Activated B cell treated with CpG ODN at 0.5 μM for 24 hours (primary cell): ENCODE measurements at regions not wholly inside any gene's neighbourhood (a gene's known extent, or its start where the extent isn't known, plus 50 kb on each side); places are given as distances from the start of the nearest gene placed in this dataset.
"Not testable (repeated sequence)": the region's sequence is repeated elsewhere in the genome, so short reads cannot be mapped to it uniquely, and the experiment has no call there.

Experiments
- ATAC-seq: fragments of 200-7000 bp; cut with Tn5 transposase; one replicate; pipeline ENCODE4 v1.10.0; 2021; ENCODE audit warnings: low read depth, mild to moderate bottlenecking, moderate library complexity
- CTCF ChIA-PET: fragments of 350-600 bp; sonication (Branson Sonifier 250); formaldehyde crosslinking; loops from one replicate; lab custom pipeline; 2021; ENCODE audit warnings: antibody characterized with exemption; lab: Charles Lee
- POLR2A ChIA-PET: fragments of 350-600 bp; sonication (Branson Sonifier 250); formaldehyde crosslinking; loops from one replicate; lab custom pipeline; 2021; ENCODE audit warnings: antibody characterized with exemption; lab: Charles Lee
- DNase-seq: peaks from one replicate; pipeline ENCODE4 v3.0.0; 2022
- H3K27ac Mint-ChIP-seq: one replicate; pipeline ENCODE4 v1.8.0; 2020; ENCODE audit warnings: mixed read lengths
- H3K27me3 Mint-ChIP-seq: one replicate; pipeline ENCODE4 v1.8.0; 2021; ENCODE audit warnings: mixed read lengths
- H3K36me3 Mint-ChIP-seq: one replicate; pipeline ENCODE4 v1.8.0; 2021; ENCODE audit warnings: low read depth, mixed read lengths
- H3K4me1 Mint-ChIP-seq: one replicate; pipeline ENCODE4 v1.8.0; 2021; ENCODE audit warnings: mixed read lengths
- H3K4me3 Mint-ChIP-seq: one replicate; pipeline ENCODE4 v1.8.0; 2020; ENCODE audit warnings: mild to moderate bottlenecking, mixed read lengths
- H3K9me3 Mint-ChIP-seq: one replicate; pipeline ENCODE4 v1.8.0; 2020; ENCODE audit warnings: mixed read lengths
- intact Hi-C: fragments of 100-400 bp; cut with micrococcal nuclease; formaldehyde crosslinking; loops from one replicate; pipeline ENCODE4 v1.15.1; 2024
- TF ChIP-seq, protein P1 (sequence below): fragments of 200-600 bp; IDR thresholded peaks from one replicate; pipeline ENCODE4 v1.8.0; 2022; ENCODE audit warnings: antibody characterized with exemption, mild to moderate bottlenecking

DNA sequence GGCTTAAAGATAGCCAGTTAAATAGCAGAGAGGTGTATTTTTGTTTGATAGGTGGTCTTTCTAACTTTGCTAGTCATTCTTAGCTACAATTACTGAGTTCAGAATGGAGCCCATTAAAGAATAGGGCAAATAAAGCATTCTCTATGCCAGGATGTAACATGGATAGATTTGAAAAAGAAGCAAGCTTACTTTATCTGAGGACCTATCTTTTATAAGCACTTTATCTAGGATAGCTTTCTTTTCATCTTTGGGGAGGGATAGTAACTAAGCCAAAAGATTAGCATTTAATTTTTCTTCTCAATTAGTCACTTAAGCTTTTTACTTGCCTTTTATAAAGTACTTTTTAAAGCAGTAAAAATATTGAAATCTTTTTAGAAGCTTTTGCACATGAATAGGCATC is 1148.0 kb upstream of the DIAPH2 start:
- H3K27me3 Mint-ChIP-seq, result no peaks in the 10 kb centered on the region
- no peaks in the 10 kb centered on the region for H3K9me3 Mint-ChIP-seq
- no peak overlapping the region for H3K4me3 Mint-ChIP-seq
- ChIA-PET POLR2A (no interaction called here), CTCF (no interaction called here)
- no peak for ATAC-seq
- no peaks in the 10 kb centered on the region for H3K36me3 Mint-ChIP-seq
- no peak overlapping the region for H3K27ac Mint-ChIP-seq
- no peaks in the 10 kb centered on the region for H3K4me1 Mint-ChIP-seq
- intact Hi-C loops, result no loop called here
- no peak for DNase-seq
- TF ChIP-seq, protein P1, sequence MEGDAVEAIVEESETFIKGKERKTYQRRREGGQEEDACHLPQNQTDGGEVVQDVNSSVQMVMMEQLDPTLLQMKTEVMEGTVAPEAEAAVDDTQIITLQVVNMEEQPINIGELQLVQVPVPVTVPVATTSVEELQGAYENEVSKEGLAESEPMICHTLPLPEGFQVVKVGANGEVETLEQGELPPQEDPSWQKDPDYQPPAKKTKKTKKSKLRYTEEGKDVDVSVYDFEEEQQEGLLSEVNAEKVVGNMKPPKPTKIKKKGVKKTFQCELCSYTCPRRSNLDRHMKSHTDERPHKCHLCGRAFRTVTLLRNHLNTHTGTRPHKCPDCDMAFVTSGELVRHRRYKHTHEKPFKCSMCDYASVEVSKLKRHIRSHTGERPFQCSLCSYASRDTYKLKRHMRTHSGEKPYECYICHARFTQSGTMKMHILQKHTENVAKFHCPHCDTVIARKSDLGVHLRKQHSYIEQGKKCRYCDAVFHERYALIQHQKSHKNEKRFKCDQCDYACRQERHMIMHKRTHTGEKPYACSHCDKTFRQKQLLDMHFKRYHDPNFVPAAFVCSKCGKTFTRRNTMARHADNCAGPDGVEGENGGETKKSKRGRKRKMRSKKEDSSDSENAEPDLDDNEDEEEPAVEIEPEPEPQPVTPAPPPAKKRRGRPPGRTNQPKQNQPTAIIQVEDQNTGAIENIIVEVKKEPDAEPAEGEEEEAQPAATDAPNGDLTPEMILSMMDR, result no peak

DNA sequence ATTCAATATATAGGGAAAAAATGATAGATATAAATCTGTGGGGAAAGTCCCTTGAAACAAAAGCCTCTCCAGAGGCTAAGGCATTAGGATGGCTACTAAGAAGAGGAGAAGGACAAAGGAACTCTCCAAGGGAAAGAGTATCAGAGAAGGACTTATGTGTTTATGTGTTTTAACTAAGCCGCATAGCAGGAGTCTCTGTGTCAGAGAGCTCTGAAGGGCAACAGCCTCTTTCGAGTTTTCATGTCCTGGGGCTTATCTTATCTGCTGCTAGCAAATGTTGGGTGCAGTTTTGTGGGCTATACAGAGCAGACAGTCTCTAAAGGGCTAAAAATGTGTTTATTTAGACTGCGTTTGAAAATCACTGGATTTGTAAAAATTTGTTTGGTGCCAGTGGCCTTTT is 1145.6 kb upstream of the DIAPH2 start:
- TF ChIP-seq, protein P1, result no peak
- no peaks in the 10 kb centered on the region for H3K9me3 Mint-ChIP-seq
- no peaks in the 10 kb centered on the region for H3K4me1 Mint-ChIP-seq
- CTCF ChIA-PET, result no interaction called here
- DNase-seq, result no peak
- intact Hi-C loops, result no loop called here
- ATAC-seq, result no peak
- no peaks in the 10 kb centered on the region for H3K36me3 Mint-ChIP-seq
- no peak overlapping the region for H3K4me3 Mint-ChIP-seq
- POLR2A ChIA-PET, result no interaction called here
- H3K27me3 Mint-ChIP-seq, result no peaks in the 10 kb centered on the region
- no peak overlapping the region for H3K27ac Mint-ChIP-seq

DNA sequence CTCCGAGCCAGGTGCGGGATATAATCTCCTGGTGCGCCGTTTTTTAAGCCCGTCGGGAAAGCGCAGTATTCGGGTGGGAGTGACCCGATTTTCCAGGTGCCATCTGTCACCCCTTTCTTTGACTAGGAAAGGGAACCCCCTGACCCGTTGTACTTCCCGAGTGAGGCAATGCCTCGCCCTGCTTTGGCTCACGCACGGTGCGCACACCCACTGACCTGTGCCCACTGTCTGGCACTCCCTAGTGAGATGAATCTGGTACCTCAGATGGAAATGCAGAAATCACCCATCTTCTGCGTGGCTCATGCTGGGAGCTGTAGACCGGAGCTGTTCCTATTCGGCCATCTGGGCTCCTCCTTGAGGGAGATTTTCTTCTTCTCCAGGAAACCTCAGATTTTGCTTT is 1135.1 kb upstream of the DIAPH2 start:
- intact Hi-C loops, H3K27ac Mint-ChIP-seq, DNase-seq, CTCF ChIA-PET, H3K9me3 Mint-ChIP-seq, ATAC-seq, POLR2A ChIA-PET, H3K36me3 Mint-ChIP-seq, H3K27me3 Mint-ChIP-seq, H3K4me3 Mint-ChIP-seq, H3K4me1 Mint-ChIP-seq: not testable (repeated sequence)

DNA sequence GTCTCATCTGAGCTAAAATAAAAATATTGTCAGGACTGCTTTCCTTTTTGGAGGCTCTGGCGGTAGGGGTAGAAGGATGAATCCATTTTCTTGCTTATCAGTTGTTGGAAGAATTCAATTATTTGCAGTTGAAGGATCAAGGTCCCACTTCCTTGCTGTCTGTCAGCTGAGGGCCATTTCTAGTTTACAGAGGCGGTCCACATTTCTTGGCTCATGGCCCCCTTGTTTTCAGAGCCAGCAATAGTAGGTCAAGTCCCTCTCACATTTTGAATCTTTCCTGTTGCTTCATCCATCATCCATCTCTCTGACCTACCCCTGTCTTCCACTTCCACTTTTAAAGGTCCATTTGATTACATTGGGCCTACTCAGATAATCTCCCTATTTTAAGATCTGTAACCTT is 1099.3 kb upstream of the DIAPH2 start:
- ChIA-PET POLR2A (no interaction called here), CTCF (no interaction called here)
- Mint-ChIP-seq H3K4me1 (no peaks in the 10 kb centered on the region), H3K27ac (no peak overlapping the region), H3K36me3 (no peaks in the 10 kb centered on the region), H3K9me3 (no peaks in the 10 kb centered on the region), H3K27me3 (no peaks in the 10 kb centered on the region), H3K4me3 (no peak overlapping the region)
- TF ChIP-seq, protein P1, result no peak
- DNase-seq (no peak), ATAC-seq (no peak)
- intact Hi-C loops, result no loop called here

DNA sequence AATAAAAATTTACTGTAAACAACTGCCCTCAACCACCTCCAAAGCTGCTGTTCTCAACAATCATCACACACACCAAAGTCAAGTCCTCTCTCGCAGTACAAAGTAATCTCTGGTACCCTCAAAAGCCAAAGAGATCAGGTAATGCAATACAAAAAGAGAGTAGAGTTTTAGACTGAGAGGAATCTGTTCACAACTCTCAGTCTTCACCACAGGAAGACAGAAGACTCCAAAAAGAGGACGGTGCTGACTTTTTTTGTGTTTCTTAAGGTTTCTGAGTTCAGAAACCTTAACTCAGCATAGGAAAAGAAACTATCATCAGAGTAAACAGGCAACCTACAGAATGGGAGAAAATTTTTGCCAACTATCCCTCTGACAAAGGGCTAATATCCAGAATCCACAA is 1072.3 kb upstream of the DIAPH2 start:
- H3K36me3 Mint-ChIP-seq, result no peaks in the 10 kb centered on the region
- intact Hi-C loops, result no loop called here
- ChIA-PET POLR2A (no interaction called here), CTCF (no interaction called here)
- no peak for ATAC-seq
- TF ChIP-seq, protein P1, result no peak
- H3K4me3 Mint-ChIP-seq, result no peak overlapping the region
- H3K27ac Mint-ChIP-seq, result no peak overlapping the region
- no peaks in the 10 kb centered on the region for H3K27me3 Mint-ChIP-seq
- no peaks in the 10 kb centered on the region for H3K4me1 Mint-ChIP-seq
- DNase-seq, result no peak
- no peaks in the 10 kb centered on the region for H3K9me3 Mint-ChIP-seq

DNA sequence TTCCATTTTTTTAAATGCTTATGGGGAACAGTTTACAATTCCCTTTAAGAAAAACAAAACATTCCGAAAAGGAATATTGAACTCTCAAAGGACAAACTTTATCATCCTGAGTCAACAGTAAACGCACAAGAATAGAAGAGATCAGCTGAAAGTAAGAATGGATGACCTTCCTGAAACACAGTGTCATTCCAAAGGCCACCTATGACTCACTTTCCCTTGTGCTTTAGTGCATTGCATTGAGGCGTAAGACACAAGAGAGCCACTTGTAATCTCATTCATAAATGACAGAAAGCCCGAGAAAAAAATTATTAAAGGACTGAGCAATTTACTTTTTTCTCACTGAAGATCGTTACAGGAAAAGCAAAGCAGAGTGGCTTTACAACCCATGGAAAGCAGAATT is 1062.4 kb upstream of the DIAPH2 start:
- DNase-seq (no peak), ATAC-seq (no peak)
- POLR2A ChIA-PET, result no interaction called here
- CTCF ChIA-PET, result no interaction called here
- Mint-ChIP-seq H3K27ac (no peak overlapping the region), H3K9me3 (no peaks in the 10 kb centered on the region), H3K4me1 (no peaks in the 10 kb centered on the region), H3K27me3 (no peaks in the 10 kb centered on the region), H3K4me3 (no peak overlapping the region), H3K36me3 (no peaks in the 10 kb centered on the region)
- TF ChIP-seq, protein P1, result no peak
- intact Hi-C loops, result no loop called here
